ENCODE measurements at regions not wholly inside any gene's neighbourhood (a gene's known extent, or its start where the extent isn't known, plus 50 kb on each side); places are given as distances from the start of the nearest gene placed in this dataset.

GRCh38 chr17:52737071-52737470 is 578.6 kb upstream of the CA10 start:
- DNase-seq (ENCODE audit: low spot score): no peak

DNA sequence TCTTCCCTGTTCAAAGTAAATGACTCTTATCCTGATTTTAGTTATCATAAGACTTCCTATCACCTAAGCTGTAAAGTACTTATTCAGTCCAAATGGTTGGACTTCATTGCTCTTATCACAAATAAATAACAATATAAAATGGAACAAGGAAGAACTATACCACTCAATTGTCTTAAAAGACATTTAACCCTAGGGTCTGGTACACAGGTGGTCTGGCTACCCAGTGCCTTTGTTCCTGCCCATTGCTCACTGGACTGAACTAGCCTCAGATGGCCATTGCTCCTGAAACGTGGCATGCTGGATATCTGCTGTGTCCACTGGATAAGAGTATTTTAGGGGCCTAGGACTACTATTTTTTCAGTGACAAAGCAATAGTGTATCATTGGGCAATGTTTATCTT is 574.3 kb upstream of the CA10 start:
- DNase-seq (ENCODE audit: low spot score): no peak

DNA sequence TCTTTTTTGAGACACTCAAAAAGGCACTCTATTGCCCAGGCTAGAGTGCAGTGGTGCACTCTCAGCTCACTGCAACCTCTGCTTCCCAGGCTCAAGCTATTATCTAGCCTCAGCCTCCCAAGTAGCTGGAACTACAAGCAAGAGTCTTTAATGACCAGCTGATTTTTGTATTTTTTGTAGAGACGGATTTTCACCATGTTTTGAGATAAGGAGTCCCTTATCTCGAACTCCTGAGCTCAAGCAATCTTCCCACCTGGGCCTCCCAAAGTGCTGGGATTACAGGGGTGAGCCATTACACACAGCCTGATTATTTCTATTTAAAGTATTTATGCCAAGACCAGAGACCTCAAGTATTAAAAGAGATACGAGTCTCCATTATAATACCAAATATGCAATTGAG is 566.1 kb upstream of the CA10 start:
- DNase-seq (ENCODE audit: low spot score): no peak

DNA sequence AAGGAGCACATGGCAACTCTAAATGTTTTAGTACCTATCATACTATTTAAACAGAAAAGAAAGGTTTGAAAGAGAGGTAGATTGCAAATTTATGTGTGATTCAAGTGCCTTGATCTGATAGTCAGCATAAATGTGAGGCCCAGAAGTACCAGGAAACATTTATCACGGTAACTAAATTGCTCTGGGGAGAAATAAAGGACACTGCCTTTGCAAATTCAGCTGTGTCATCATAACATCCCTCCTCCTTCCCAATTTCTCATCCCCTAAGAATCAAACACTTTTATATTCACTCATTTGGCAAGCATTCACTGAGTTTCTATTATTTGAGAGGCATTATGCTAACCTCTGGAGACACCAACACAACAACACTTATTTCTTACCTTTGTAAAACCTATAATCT is 563.4 kb upstream of the CA10 start:
- DNase-seq (ENCODE audit: low spot score): no peak

DNA sequence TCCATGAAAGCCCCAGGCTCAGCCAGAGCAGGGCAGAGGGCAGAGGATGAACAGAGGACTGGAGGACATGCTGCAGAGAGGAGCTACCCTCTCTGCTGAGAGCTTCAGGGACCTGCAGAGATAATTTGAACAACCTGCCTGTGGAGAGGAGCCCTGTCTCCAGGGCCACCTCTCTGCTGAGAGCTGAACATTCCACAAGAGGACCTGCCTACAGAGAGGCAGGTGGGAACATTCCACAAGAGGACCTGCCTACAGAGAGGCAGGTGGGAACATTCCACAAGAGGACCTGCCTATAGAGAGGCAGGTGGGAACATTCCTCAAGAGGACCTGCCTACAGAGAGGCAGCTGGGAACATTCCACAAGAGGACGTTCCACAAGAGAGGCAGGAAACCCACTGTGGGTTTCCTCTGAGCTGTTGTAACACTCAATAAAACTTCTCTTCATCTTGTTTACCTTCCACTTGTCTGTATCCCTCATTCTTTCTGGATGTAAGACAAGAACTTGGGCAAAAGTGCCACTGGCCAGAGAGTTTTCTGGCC is 551.9 kb upstream of the CA10 start:
- DNase-seq (ENCODE audit: low spot score): no peak

DNA sequence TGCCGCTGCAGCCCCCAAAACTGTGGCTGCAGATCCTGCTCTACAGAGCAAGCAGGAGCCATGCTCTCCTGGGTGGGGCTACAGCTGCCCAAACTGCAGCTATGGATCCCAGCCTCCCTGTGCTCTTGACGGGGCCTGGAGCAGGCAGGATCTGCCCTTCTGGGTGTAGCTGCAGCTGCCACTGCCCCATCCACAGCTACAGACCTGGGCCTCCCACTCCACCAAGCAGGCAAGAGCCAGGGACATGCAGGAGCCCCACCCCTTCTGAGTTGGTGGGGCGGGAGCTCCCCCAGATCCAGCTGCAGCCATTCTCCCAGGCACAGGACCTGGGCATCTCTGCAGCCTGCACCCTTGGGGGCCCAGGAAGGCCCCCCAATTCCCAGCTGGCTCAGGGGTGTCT is 551.2 kb upstream of the CA10 start:
- no peak for DNase-seq (ENCODE audit: low spot score)

- no peak for DNase-seq (ENCODE audit: low spot score)
Observed at GRCh38 chr17:52696362-52696761, 537.8 kb upstream of the CA10 start.

- no peak for DNase-seq (ENCODE audit: low spot score)
Observed at GRCh38 chr17:52686140-52686539, 527.6 kb upstream of the CA10 start.

GRCh38 chr17:52681480-52681879 is 523.0 kb upstream of the CA10 start:
- DNase-seq (ENCODE audit: low spot score): no peak

DNA sequence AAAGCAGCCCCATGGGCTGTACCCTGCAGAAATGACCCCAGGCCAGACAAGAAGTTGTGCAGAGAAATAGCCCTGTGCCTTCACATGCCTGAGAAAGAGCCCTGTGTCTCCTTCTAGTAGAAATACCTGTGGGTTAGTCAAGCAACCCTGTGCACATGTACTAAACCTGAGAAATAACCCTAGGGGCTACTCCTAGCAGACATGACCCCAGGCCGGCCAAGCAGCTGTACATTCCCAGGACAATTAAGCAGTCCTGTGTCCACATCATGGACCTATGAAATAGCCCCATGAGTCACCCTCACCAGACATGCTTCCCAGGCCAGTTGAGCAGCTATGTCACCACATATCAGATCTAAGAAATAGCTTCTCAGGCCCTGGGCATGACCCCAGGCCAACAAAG is 519.7 kb upstream of the CA10 start:
- no peak for DNase-seq (ENCODE audit: low spot score)

DNA sequence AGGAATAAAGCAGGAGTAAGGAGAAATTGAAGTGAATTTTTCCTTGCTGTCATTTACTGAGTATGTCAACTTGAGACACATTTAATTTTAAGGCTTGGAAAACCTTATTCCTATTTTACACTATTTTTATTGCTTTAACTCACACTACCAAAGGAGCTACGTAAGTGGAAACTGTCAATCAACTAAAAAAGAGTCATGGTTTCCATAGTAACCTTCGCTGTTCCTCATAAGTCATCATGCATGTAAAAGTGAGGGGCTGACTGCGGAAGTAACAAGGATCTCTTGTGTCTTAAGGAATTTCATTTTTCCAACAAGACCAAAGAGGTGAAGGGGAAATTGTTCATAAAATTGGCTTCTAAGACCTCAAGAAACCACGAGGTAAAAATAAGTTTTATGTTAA is 516.2 kb upstream of the CA10 start:
- no peak for DNase-seq (ENCODE audit: low spot score)

DNA sequence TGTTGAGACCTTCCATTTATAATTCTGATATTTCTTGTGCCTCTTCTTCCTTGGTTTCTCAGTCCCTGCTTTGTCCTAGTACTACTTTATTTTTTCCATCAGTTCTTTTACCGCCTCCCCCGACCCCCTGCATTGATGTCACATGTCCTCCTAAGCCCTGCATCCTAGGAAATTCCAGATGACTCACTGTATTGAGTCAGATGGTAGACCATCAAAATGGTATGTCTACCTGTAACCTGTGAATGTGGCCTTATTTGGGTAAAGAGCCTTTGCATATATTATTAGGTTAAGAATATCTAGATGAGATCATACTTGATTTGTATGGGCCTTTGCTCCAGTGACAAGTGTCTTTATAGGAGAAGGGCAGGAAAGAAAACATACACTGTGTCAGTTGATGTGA is 515.3 kb upstream of the CA10 start:
- DNase-seq (ENCODE audit: low spot score): no peak

- DNase-seq (ENCODE audit: low spot score): peak; percentile 12
Observed at GRCh38 chr17:52666264-52666663, 507.8 kb upstream of the CA10 start.

GRCh38 chr17:52660692-52661091 is 502.2 kb upstream of the CA10 start:
- DNase-seq (ENCODE audit: low spot score): no peak

DNA sequence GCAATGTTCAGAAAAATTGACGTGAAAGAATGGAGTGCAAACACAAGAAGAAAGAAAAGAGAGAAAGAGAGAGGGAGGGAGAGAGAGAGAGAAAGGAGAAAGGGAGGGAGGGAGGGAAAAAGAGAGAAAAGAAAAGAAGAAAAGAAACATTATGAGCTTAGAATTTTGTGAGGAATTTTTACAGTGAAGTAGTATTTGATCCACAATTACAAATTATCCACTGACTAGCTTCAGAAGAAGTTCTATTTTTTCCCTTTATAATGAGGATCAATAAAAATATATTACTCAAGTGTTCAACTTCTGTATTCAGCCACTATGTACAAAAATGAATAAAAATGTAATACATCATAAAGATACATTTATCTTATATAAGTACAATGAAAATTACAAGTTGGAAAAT is 494.5 kb upstream of the CA10 start:
- no peak for DNase-seq (ENCODE audit: low spot score)

GRCh38 chr17:52648995-52649394 is 490.5 kb upstream of the CA10 start:
- no peak for DNase-seq (ENCODE audit: low spot score)

GRCh38 chr17:52647411-52647810 is 488.9 kb upstream of the CA10 start:
- no peak for DNase-seq (ENCODE audit: low spot score)

GRCh38 chr17:52636443-52636842 is 477.9 kb upstream of the CA10 start:
- no peak for DNase-seq (ENCODE audit: low spot score)

DNA sequence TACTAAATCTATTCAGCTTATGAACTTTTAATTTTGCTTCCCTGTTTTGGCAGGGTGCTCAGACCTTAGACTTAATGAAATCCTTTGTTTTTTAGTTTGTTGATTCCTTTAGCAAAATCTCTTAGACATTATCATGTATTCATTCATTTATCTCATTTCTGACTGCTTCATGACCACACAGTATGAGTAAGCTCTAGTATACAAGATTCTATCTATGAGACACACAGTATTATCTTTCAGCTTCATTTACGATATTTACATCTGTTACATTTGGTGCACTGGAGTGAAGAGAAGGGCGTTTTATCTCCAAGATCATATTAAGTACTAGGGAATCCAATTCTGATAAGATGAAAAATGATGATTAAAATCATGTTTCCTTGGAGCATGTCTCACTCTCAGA is 448.1 kb upstream of the CA10 start:
- no peak for DNase-seq (ENCODE audit: low spot score)

DNA sequence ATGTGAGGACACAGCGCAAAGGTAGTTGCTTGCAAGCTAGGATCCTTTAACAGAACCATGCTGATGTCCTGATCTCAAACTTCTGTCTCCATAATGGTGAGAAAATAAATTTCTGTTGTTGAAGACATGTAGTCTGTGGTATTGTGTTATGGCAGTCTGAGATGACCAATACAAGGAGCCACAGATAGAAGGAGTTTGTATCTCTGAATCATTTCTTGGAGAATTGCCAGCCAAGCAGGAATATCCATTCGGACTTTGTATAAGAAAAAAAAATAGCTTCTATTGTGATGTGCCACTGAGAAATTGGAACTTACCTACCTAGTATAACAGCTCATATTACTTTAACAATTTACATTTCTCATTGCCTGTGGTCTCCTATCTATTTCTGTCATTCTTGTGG is 447.6 kb upstream of the CA10 start:
- DNase-seq (ENCODE audit: low spot score): no peak

GRCh38 chr17:52604105-52604504 is 445.6 kb upstream of the CA10 start:
- DNase-seq (ENCODE audit: low spot score): no peak

DNA sequence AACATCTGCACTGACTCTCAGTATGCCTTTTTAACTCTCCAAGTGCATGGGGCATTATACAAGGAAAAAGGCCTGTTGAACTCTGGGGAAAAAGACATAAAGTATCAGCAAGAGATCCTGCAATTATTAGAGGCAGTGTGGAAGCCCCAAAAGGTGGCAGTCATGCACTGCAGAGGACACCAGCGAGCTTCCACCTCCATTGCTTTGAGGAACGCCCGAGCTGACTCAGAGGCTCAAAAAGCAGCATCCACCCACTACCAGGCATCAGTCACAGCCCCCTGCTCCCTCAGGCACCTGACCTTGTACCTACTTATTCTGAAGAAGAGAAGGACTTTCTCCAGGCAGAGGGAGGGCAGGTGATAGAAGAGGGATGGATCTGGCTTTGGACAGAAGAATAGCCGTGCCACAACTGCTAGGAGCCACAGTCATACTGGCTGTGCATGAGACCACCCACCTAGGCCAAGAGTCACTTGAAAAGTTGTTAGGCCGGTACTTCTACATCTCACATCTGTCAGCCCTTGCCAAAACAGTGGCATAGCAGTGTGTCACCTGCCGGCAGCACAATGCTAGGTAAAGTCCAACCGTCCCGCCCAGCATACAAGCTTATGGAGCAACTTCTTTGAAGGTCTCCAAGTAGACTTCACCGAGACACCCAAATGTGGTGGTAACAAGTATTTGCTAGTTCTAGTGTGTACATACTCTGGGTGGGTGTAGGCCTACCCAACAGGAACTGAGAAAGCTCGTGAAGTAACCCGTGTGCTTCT is 439.1 kb upstream of the CA10 start:
- DNase-seq (ENCODE audit: low spot score): peak; percentile 9

- DNase-seq (ENCODE audit: low spot score): no peak
Observed at GRCh38 chr17:52594516-52594915, 436.0 kb upstream of the CA10 start.

GRCh38 chr17:52546990-52547389 is 388.5 kb upstream of the CA10 start:
- DNase-seq (ENCODE audit: low spot score): no peak
